Muscle layer of duodenum (tissue), 2 donors: ENCODE measurements at regions not wholly inside any gene's neighbourhood (a gene's known extent, or its start where the extent isn't known, plus 50 kb on each side); places are given as distances from the start of the nearest gene placed in this dataset.

Experiments used
- H3K27ac ChIP-seq: one replicate; pipeline ENCODE4 v1.7.0; 2013; ENCODE audit warnings: mild to moderate bottlenecking, low read length
- H3K27me3 ChIP-seq: one replicate; pipeline ENCODE4 v1.7.0; 2013; ENCODE audit warnings: low read depth, mild to moderate bottlenecking, control low read depth, low read length
- H3K36me3 ChIP-seq, 2 donors: one replicate each; pipeline ENCODE4 v1.7.0; 2013; ENCODE audit warnings: low read length in 2 of 2, control low read depth in 1 of 2, mild to moderate bottlenecking in 1 of 2; ENCODE audit not compliant: insufficient read depth in 2 of 2, control insufficient read depth in 1 of 2
- H3K4me1 ChIP-seq, 2 donors: one replicate each; pipeline ENCODE4 v1.7.0; 2013; ENCODE audit warnings: low read length in 2 of 2, mild to moderate bottlenecking in 2 of 2, control low read depth in 1 of 2, moderate library complexity in 1 of 2; ENCODE audit not compliant: insufficient read depth in 2 of 2, control insufficient read depth in 1 of 2
- H3K4me3 ChIP-seq, 2 donors: one replicate each; pipeline ENCODE4 v1.7.0; 2013; ENCODE audit warnings: low read length in 2 of 2, low read depth in 1 of 2, mild to moderate bottlenecking in 1 of 2
- H3K9me3 ChIP-seq, 2 donors: one replicate each; pipeline ENCODE4 v1.7.0; 2013; ENCODE audit warnings: low read length in 2 of 2, control low read depth in 1 of 2, mild to moderate bottlenecking in 1 of 2; ENCODE audit not compliant: control insufficient read depth in 1 of 2
- donor health status: healthy.

- Histone ChIP-seq H3K4me3 (no peak overlapping the region), H3K27ac (no peak overlapping the region), H3K4me1 (no peaks in the 10 kb centered on the region), H3K36me3 (no peaks in the 10 kb centered on the region), H3K9me3 (no peaks in the 10 kb centered on the region), H3K27me3 (no peaks in the 10 kb centered on the region)
These were observed 52.2 kb upstream of the DIO3 start for GRCh38 chr14:101508948-101509729.

GRCh38 chr14:101509730-101510371 lies 51.4 kb upstream of the DIO3 start:
- no peaks in the 10 kb centered on the region for H3K27me3 ChIP-seq
- no peaks in the 10 kb centered on the region for H3K9me3 ChIP-seq
- H3K4me1 ChIP-seq: no peaks in the 10 kb centered on the region
- H3K4me3 ChIP-seq: no peak overlapping the region
- H3K36me3 ChIP-seq: no peaks in the 10 kb centered on the region
- H3K27ac ChIP-seq: no peak overlapping the region

- Histone ChIP-seq H3K4me3 (no peak overlapping the region), H3K27me3 (no peaks in the 10 kb centered on the region), H3K4me1 (no peaks in the 10 kb centered on the region), H3K9me3 (peaks cover 0 to 5% of the 10 kb centered on the region in 2 donors), H3K27ac (no peak overlapping the region), H3K36me3 (no peaks in the 10 kb centered on the region)
These were observed 50.1 kb upstream of the DIO3 start for GRCh38 chr14:101511199-101511598.
